ENCODE measurements at regions not wholly inside any gene's neighbourhood (a gene's known extent, or its start where the extent isn't known, plus 50 kb on each side); places are given as distances from the start of the nearest gene placed in this dataset.

- no peak for TF ChIP-seq GATA3 (IDR thresholded peaks at IDR 0.05; ENCODE audit: low read depth, low read length)
- TF ChIP-seq GATA2 (IDR thresholded peaks at IDR 0.05; ENCODE audit: low read depth, low read length) = no peak
Observed at GRCh38 chr6:9200712-9201111, 765.4 kb upstream of the SLC35B3 start.

Measured in SH-SY5Y (cell line).